MM.1S (cell line): ENCODE measurements at regions not wholly inside any gene's neighbourhood (a gene's known extent, or its start where the extent isn't known, plus 50 kb on each side); places are given as distances from the start of the nearest gene placed in this dataset.

ENCODE experiments used
- DNase-seq: peaks from one replicate; pipeline ENCODE4 v3.0.0-alpha.2; 2015
- H2AFZ ChIP-seq: fragments of 300-600 bp; sonication (generic); 2 replicates; pipeline ENCODE4 v1.6.0; 2016; ENCODE audit warnings: antibody characterized with exemption, low read length
- H3F3A ChIP-seq: fragments of 300-600 bp; sonication (generic); 2 replicates; pipeline ENCODE4 v1.6.1; 2016; ENCODE audit warnings: mild to moderate bottlenecking, antibody characterized with exemption, low read length, moderate library complexity, mixed read lengths; ENCODE audit not compliant: insufficient read depth
- H3K27ac ChIP-seq: fragments of 300-600 bp; sonication (generic); 2 replicates; pipeline ENCODE4 v1.5.1; 2016; ENCODE audit warnings: mild to moderate bottlenecking, low read length
- H3K27me3 ChIP-seq: fragments of 300-600 bp; sonication (generic); replicated peaks from 2 replicates; pipeline ENCODE4 v1.6.0; 2016; ENCODE audit warnings: low read length; ENCODE audit not compliant: insufficient read depth
- H3K36me3 ChIP-seq: fragments of 300-600 bp; sonication (generic); replicated peaks from 2 replicates; pipeline ENCODE4 v1.6.1; 2016; ENCODE audit warnings: mild to moderate bottlenecking, low read length, mixed read lengths; ENCODE audit not compliant: insufficient read depth
- H3K4me1 ChIP-seq: fragments of 300-600 bp; sonication (generic); 2 replicates; pipeline ENCODE4 v1.6.1; 2016; ENCODE audit warnings: low read length, mixed read lengths
- H3K4me2 ChIP-seq: fragments of 300-600 bp; sonication (generic); 2 replicates; pipeline ENCODE4 v1.6.0; 2016; ENCODE audit warnings: low read depth, low read length
- H3K4me3 ChIP-seq: fragments of 300-600 bp; sonication (generic); 2 replicates; pipeline ENCODE4 v1.5.1; 2016; ENCODE audit warnings: low read length, mixed read lengths
- H3K79me2 ChIP-seq: fragments of 300-600 bp; sonication (generic); 2 replicates; pipeline ENCODE4 v1.6.1; 2016; ENCODE audit warnings: mixed run types, low read length, mixed read lengths
- H3K9ac ChIP-seq: fragments of 300-600 bp; sonication (generic); 2 replicates; pipeline ENCODE4 v1.6.1; 2016; ENCODE audit warnings: low read length, mixed read lengths
- H3K9me2 ChIP-seq: fragments of 300-600 bp; sonication (generic); replicated peaks from 2 replicates; pipeline ENCODE4 v1.6.1; 2016; ENCODE audit warnings: mild to moderate bottlenecking, low read length, mixed read lengths; ENCODE audit not compliant: insufficient read depth
- H3K9me3 ChIP-seq: fragments of 300-600 bp; sonication (generic); replicated peaks from 2 replicates; pipeline ENCODE4 v1.6.1; 2016; ENCODE audit warnings: mild to moderate bottlenecking, low read length, mixed read lengths; ENCODE audit not compliant: insufficient read depth
- H4K20me1 ChIP-seq: fragments of 300-600 bp; sonication (generic); 2 replicates; pipeline ENCODE4 v1.6.1; 2016; ENCODE audit warnings: mild to moderate bottlenecking, low read length, moderate library complexity, mixed read lengths; ENCODE audit not compliant: insufficient read depth
- EZH2 ChIP-seq: fragments of 300-600 bp; sonication (generic); optimal IDR thresholded peaks from 2 replicates; pipeline ENCODE3; 2017; ENCODE audit warnings: low read depth, mild to moderate bottlenecking, antibody characterized with exemption, low read length, mixed read lengths
- EZH2phosphoT487 ChIP-seq: fragments of 300-600 bp; sonication (generic); IDR thresholded peaks from 2 replicates; pipeline ENCODE4 v1.6.1; 2018; ENCODE audit warnings: antibody characterized with exemption, low read length
- TF ChIP-seq, protein P1 (sequence below): fragments of 300-600 bp; sonication (generic); IDR thresholded peaks from 2 replicates; pipeline ENCODE4 v1.5.1; 2016; ENCODE audit warnings: antibody characterized with exemption, low read length, mixed read lengths

DNA sequence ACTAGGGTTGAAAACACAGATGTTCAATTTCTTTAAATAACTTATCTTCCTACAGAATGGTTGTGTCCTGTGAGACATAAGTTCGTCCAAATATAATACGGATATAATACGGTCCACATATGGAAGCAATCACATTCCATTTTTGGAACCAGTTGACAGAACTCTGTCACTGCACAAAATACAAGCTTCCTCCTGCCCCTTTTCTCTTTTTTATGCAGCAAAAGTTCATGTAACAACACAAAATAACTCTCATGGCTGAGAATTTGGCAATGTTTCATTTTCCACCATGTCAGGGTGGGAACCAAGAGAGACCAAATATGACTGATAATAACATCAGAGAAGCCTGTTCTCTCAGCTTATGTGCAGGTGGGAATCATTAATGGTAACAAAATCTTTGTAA is 158.1 kb upstream of the ZNF385D start:
- no peaks in the 10 kb centered on the region for H4K20me1 ChIP-seq
- H3K4me1 ChIP-seq: no peaks in the 10 kb centered on the region
- H3K27me3 ChIP-seq: no peaks in the 10 kb centered on the region
- H3K27ac ChIP-seq: no peak overlapping the region
- H3F3A ChIP-seq: no peaks in the 10 kb centered on the region
- no peak overlapping the region for H3K9ac ChIP-seq
- no peaks in the 10 kb centered on the region for H3K79me2 ChIP-seq
- no peaks in the 10 kb centered on the region for H3K36me3 ChIP-seq
- no peak overlapping the region for H3K4me2 ChIP-seq
- no peak overlapping the region for H2AFZ ChIP-seq
- DNase-seq: no peak
- no peaks in the 10 kb centered on the region for H3K9me3 ChIP-seq
- H3K4me3 ChIP-seq: no peak overlapping the region
- TF ChIP-seq EZH2phosphoT487 (no peak), EZH2 (no peak)
- TF ChIP-seq, protein P1, sequence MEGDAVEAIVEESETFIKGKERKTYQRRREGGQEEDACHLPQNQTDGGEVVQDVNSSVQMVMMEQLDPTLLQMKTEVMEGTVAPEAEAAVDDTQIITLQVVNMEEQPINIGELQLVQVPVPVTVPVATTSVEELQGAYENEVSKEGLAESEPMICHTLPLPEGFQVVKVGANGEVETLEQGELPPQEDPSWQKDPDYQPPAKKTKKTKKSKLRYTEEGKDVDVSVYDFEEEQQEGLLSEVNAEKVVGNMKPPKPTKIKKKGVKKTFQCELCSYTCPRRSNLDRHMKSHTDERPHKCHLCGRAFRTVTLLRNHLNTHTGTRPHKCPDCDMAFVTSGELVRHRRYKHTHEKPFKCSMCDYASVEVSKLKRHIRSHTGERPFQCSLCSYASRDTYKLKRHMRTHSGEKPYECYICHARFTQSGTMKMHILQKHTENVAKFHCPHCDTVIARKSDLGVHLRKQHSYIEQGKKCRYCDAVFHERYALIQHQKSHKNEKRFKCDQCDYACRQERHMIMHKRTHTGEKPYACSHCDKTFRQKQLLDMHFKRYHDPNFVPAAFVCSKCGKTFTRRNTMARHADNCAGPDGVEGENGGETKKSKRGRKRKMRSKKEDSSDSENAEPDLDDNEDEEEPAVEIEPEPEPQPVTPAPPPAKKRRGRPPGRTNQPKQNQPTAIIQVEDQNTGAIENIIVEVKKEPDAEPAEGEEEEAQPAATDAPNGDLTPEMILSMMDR: no peak
- no peaks in the 10 kb centered on the region for H3K9me2 ChIP-seq

DNA sequence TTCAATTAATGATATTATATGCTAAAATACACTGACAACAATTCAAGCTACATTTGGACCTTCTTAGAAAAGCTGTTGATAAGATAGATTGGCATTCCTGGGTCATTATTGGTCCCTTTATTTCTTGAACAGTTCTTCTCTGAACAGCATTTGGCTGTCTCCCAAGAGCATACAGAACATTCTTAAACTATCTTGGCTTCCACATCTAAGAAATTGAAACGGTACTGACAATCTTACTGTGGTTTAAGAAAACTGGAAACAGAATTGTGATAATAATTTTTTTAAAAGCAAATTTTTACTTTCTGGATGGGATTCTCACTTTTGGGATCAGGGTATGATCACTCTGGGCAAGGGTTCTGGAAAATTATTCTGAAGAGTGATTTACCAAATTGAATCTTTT is 161.7 kb upstream of the ZNF385D start:
- Histone ChIP-seq H3K9me2 (no peaks in the 10 kb centered on the region), H3K27me3 (no peaks in the 10 kb centered on the region), H4K20me1 (no peaks in the 10 kb centered on the region), H3K4me1 (no peaks in the 10 kb centered on the region), H3K27ac (no peak overlapping the region), H3K9me3 (no peaks in the 10 kb centered on the region), H3F3A (no peaks in the 10 kb centered on the region), H3K9ac (no peak overlapping the region), H3K4me2 (no peak overlapping the region), H2AFZ (no peak overlapping the region), H3K79me2 (no peaks in the 10 kb centered on the region), H3K4me3 (no peak overlapping the region), H3K36me3 (no peaks in the 10 kb centered on the region)
- TF ChIP-seq, protein P1: no peak
- TF ChIP-seq EZH2 (no peak), EZH2phosphoT487 (no peak)
- DNase-seq: no peak

DNA sequence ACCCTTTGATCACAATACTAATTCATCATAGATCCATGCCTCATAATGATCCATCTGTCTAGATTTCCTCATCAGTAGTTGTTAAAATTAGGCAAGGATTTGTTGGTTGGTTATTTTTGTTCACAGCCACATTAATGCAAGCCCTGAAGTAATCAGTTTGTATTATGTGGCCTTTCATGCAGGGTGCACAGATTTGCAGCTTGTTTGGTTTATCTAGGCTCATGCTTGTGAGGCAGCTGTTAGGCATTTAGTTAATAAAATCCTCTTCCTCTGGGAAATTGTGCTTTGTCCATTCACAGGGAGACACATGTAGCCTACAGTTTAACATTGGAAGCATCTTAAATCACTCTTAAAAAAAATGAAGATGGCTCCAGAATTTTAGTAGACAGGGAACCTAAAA is 162.8 kb upstream of the ZNF385D start:
- Histone ChIP-seq H3K36me3 (no peaks in the 10 kb centered on the region), H3K27me3 (no peaks in the 10 kb centered on the region), H3K4me3 (no peak overlapping the region), H2AFZ (no peak overlapping the region), H3K9me3 (no peaks in the 10 kb centered on the region), H3K27ac (no peak overlapping the region), H3K79me2 (no peaks in the 10 kb centered on the region), H3K4me2 (no peak overlapping the region), H3K9ac (no peak overlapping the region), H3F3A (no peaks in the 10 kb centered on the region), H3K4me1 (no peaks in the 10 kb centered on the region), H3K9me2 (no peaks in the 10 kb centered on the region), H4K20me1 (no peaks in the 10 kb centered on the region)
- TF ChIP-seq EZH2 (no peak), EZH2phosphoT487 (no peak)
- TF ChIP-seq, protein P1: no peak
- DNase-seq: no peak

DNA sequence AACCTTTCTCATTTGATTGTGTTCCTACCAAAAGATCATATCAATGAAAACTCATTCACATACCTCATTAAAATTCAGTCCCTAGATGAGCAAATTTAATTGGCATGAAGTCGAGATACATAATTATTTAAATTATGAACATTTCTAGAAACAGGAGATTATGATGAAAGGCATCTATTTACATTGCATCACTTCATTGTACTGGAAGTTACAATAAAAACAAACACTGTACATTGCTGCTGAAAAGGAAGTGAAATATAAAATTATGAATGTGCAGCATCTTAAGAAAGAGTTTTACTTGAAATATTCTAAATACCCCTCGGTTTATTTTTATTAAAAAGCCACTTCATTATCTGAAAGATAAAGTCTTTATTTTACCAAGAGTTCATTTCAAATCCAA is 163.4 kb upstream of the ZNF385D start:
- Histone ChIP-seq H2AFZ (no peak overlapping the region), H3K9me2 (no peaks in the 10 kb centered on the region), H3K9ac (no peak overlapping the region), H3K9me3 (no peaks in the 10 kb centered on the region), H3K27ac (no peak overlapping the region), H3K79me2 (no peaks in the 10 kb centered on the region), H4K20me1 (no peaks in the 10 kb centered on the region), H3K4me3 (no peak overlapping the region), H3K27me3 (no peaks in the 10 kb centered on the region), H3K4me2 (no peak overlapping the region), H3K36me3 (no peaks in the 10 kb centered on the region), H3K4me1 (no peaks in the 10 kb centered on the region), H3F3A (no peaks in the 10 kb centered on the region)
- no peak for DNase-seq
- TF ChIP-seq EZH2 (no peak), EZH2phosphoT487 (no peak)
- TF ChIP-seq, protein P1: no peak
